CD4-positive, alpha-beta T cell treated with Interleukin-4 for 1 hour (primary cell): ENCODE measurements at regions not wholly inside any gene's neighbourhood (a gene's known extent, or its start where the extent isn't known, plus 50 kb on each side); places are given as distances from the start of the nearest gene placed in this dataset.
"Not testable (repeated sequence)": the region's sequence is repeated elsewhere in the genome, so short reads cannot be mapped to it uniquely, and the experiment has no call there.

Experiments
- DNase-seq, 2 donors: peaks; one replicate each; pipeline ENCODE4 v3.0.0-alpha.2; 2020 to 2022

GRCh38 chr16:22436823-22437652 lies 62.6 kb upstream of the CDR2 start:
- DNase-seq, result peak; percentile 65 to 68

GRCh38 chr16:22436326-22436822 lies 62.0 kb upstream of the CDR2 start:
- DNase-seq, result not testable (repeated sequence)

GRCh38 chr16:22431314-22431713 lies 56.9 kb upstream of the CDR2 start:
- not testable (repeated sequence) for DNase-seq

GRCh38 chr16:22428654-22429053 lies 54.2 kb upstream of the CDR2 start:
- no peak for DNase-seq

GRCh38 chr16:22427556-22427955 lies 53.1 kb upstream of the CDR2 start:
- DNase-seq, result no peak

- no peak for DNase-seq
Observed at GRCh38 chr16:22425847-22426246, 51.4 kb upstream of the CDR2 start.

GRCh38 chr16:22425036-22425801 lies 50.8 kb upstream of the CDR2 start:
- DNase-seq, result no peak

- DNase-seq, result no peak
Observed at GRCh38 chr16:22424161-22424937, 49.9 kb upstream of the CDR2 start.
